GM23248 (cell line): ENCODE measurements at regions not wholly inside any gene's neighbourhood (a gene's known extent, or its start where the extent isn't known, plus 50 kb on each side); places are given as distances from the start of the nearest gene placed in this dataset.

Experiments used
- EZH2 ChIP-seq: fragments of 200-600 bp; sonication (generic); IDR thresholded peaks from 2 replicates; pipeline ENCODE4 v1.6.1; 2018; ENCODE audit warnings: antibody characterized with exemption, mild to moderate bottlenecking; ENCODE audit not compliant: insufficient read depth, poor library complexity, severe bottlenecking
- EZH2phosphoT487 ChIP-seq: fragments of 200-600 bp; sonication (generic); IDR thresholded peaks from 2 replicates; pipeline ENCODE4 v1.6.1; 2018; ENCODE audit warnings: antibody characterized with exemption, moderate library complexity, mild to moderate bottlenecking, low read depth; ENCODE audit not compliant: insufficient read depth

DNA sequence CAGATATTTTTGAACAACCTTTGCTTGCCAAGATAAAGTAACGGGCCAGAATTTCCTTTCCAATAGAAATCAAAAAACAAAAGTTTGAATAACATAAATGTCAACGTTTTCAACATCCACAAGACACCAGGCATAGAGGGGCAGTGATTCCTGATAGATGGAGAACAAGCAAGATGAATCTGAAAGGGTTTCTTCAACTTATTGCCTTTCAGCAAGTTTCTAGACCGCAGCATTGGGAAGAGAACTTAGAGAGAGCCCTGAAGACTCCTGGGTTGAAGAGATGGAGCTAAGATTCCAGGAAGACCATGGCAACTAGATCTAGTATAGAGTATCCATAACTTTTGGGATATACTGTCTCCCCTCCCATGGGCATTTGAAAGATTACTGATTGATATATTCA lies 751.4 kb upstream of the CTNND2 start:
- no peak for TF ChIP-seq EZH2
- no peak for TF ChIP-seq EZH2phosphoT487
